GM12865 (cell line): ENCODE measurements at regions not wholly inside any gene's neighbourhood (a gene's known extent, or its start where the extent isn't known, plus 50 kb on each side); places are given as distances from the start of the nearest gene placed in this dataset.
"Not testable (repeated sequence)": the region's sequence is repeated elsewhere in the genome, so short reads cannot be mapped to it uniquely, and the experiment has no call there.

Experiments
- DNase-seq: peaks from one replicate; pipeline ENCODE4 v3.0.0; 2010; ENCODE audit warnings: low read depth
- H3K4me3 ChIP-seq: 2 replicates; pipeline ENCODE4 v1.5.1; 2011; ENCODE audit warnings: mild to moderate bottlenecking, low read depth, low read length, control low read depth
- TF ChIP-seq, protein P1 (sequence below): IDR thresholded peaks from 2 replicates; pipeline ENCODE4 v1.5.1; 2011; ENCODE audit warnings: low read length, control low read depth, low read depth, inconsistent platforms; ENCODE audit not compliant: insufficient read depth; ENCODE audit errors: missing control alignments

DNA sequence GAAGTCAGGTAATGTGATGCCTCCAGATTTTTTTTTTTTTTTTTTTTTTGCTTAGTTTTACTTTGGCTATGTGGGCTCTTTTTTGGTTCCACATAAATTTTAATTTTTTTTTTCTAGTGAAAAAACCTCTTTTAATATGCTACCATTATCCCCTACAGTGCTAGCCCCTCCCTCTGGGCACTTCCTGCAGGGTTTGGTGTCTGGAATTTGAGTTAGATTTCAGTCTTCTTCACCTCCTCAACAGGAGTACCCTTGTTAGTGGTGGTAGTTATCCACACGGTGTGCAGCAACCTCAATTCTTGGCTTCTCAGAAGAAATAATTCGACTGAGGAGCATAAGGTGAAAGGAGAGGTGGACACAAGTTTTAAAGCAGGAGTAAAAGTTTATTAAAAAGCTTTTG, 128.8 kb upstream of the SYNCRIP start:
- TF ChIP-seq, protein P1, sequence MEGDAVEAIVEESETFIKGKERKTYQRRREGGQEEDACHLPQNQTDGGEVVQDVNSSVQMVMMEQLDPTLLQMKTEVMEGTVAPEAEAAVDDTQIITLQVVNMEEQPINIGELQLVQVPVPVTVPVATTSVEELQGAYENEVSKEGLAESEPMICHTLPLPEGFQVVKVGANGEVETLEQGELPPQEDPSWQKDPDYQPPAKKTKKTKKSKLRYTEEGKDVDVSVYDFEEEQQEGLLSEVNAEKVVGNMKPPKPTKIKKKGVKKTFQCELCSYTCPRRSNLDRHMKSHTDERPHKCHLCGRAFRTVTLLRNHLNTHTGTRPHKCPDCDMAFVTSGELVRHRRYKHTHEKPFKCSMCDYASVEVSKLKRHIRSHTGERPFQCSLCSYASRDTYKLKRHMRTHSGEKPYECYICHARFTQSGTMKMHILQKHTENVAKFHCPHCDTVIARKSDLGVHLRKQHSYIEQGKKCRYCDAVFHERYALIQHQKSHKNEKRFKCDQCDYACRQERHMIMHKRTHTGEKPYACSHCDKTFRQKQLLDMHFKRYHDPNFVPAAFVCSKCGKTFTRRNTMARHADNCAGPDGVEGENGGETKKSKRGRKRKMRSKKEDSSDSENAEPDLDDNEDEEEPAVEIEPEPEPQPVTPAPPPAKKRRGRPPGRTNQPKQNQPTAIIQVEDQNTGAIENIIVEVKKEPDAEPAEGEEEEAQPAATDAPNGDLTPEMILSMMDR: no peak
- no peak overlapping the region for H3K4me3 ChIP-seq
- no peak for DNase-seq

DNA sequence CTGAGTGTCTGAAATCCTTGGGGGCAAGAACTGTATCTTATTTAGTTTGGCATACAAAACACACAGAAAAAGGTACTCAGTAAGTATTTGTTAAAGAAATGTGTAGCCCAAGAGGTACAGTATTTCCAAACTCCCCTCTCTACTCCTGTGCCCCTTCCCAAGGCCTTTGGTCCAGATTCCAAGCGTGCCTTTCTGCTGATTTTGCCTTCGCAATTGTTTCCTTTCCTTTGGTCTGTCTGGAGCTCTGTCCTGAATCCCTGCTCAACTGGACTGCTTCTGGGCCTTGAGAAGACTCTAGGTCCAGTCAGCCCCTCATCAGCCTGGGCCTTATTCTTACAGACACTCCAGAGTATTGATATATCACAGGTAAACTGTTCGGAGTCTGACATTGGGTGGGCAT, 122.2 kb upstream of the SYNCRIP start:
- H3K4me3 ChIP-seq: no peak overlapping the region
- TF ChIP-seq, protein P1: no peak
- no peak for DNase-seq

DNA sequence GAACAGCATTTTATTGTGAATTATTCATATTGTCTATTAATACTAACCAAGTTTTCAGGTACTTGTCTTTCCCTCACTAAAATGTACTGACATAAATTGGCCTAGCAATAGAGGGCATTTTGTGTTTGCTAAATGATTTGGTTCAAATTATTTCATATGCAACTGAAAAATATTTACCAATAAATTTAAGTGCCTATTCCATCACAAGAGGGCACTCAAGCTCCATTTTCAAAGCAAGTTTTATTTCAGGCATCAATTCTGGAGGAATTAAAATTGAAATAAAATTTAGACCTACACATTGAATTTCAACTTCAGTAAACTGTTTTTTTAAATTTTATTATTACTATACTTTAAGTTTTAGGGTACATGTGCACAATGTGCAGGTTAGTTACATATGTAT, 114.3 kb upstream of the SYNCRIP start:
- TF ChIP-seq, protein P1: peak; percentile 16
- DNase-seq: peak; percentile 24
- no peak overlapping the region for H3K4me3 ChIP-seq

GRCh38 chr6:85754894-85755293, 112.2 kb upstream of the SYNCRIP start:
- DNase-seq: no peak
- TF ChIP-seq, protein P1: no peak
- H3K4me3 ChIP-seq: no peak overlapping the region

- DNase-seq: no peak
- H3K4me3 ChIP-seq: no peak overlapping the region
- TF ChIP-seq, protein P1: no peak
These were observed 109.9 kb upstream of the SYNCRIP start for GRCh38 chr6:85752602-85753001.

GRCh38 chr6:85751374-85752055, 108.8 kb upstream of the SYNCRIP start:
- H3K4me3 ChIP-seq: no peak overlapping the region
- TF ChIP-seq, protein P1: no peak
- DNase-seq: no peak

GRCh38 chr6:85750146-85750545, 107.5 kb upstream of the SYNCRIP start:
- H3K4me3 ChIP-seq, DNase-seq: not testable (repeated sequence)
